Right cardiac atrium (tissue), 5 donors: ENCODE measurements at regions not wholly inside any gene's neighbourhood (a gene's known extent, or its start where the extent isn't known, plus 50 kb on each side); places are given as distances from the start of the nearest gene placed in this dataset.
"Not testable (repeated sequence)": the region's sequence is repeated elsewhere in the genome, so short reads cannot be mapped to it uniquely, and the experiment has no call there.

ENCODE experiments used
- ATAC-seq, 2 donors: fragments of 200-7000 bp; cut with Tn5 transposase; one replicate each; pipeline versions ENCODE4 v1.8.0 to v1.9.1; 2020; ENCODE audit warnings: moderate library complexity in 2 of 2, mild to moderate bottlenecking in 1 of 2
- DNase-seq, 3 donors: peaks; one replicate each; pipeline ENCODE4 v3.0.0-alpha.2; 2020
- H3K27ac ChIP-seq: one replicate; pipeline ENCODE4 v1.5.1; 2013; ENCODE audit warnings: mild to moderate bottlenecking, low read length, control low read depth, moderate library complexity
- H3K27me3 ChIP-seq: one replicate; pipeline ENCODE4 v1.6.1; 2013; ENCODE audit not compliant: control insufficient read depth, insufficient read depth
- H3K4me1 ChIP-seq: one replicate; pipeline ENCODE4 v1.6.1; 2013; ENCODE audit warnings: low read length; ENCODE audit not compliant: control insufficient read depth, insufficient read depth
- H3K4me3 ChIP-seq: one replicate; pipeline ENCODE4 v1.5.1; 2013; ENCODE audit warnings: low read length, control low read depth
- H3K9me3 ChIP-seq: one replicate; pipeline ENCODE4 v1.6.1; 2013; ENCODE audit warnings: low read length; ENCODE audit not compliant: control insufficient read depth
- WGBS: extraction: QIAGEN DNeasy Blood & Tissue Kit; methylation state at CpG from one replicate; pipeline ENCODE4 v1.1.7; 2013; 5-methylcytosine and 5-hydroxymethylcytosine counted together
- intact Hi-C, 4 donors: fragments of 100-400 bp; cut with DNase I; formaldehyde crosslinking; loops; one replicate each; pipeline versions ENCODE4 v1.11.0 to v1.14.0; 2022 to 2023
- donor health status: healthy with polysubstance abuse.
- donor health status: DM: no; HTN: yes; CAD: no.
- donor health status: DM: no; HTN: no; CAD: no.
- donor health status: DM: no; HTN: yes; CAD: no; lungs with severe emphysema.
- donor health status: DM: yes; HTN: yes; CAD: no.

DNA sequence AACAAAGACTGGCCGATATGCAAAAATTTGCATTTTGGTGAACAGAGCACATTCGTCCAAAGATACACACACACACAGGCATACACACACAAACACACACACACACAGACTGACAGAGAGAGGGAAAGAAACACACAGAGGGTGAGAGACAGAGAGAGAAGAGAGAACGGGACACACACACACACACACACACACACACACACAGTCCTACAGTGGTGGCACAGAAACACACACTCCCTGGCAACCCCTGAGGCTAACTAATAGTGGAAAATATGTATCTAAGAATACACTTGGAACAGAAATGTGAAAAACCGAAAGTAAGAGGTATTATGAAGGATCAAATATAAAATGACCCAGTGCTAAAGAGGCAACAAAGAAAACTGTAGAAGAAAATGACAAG is 919.9 kb upstream of the DEFB115 start:
- 61% methylated on average over 4 of the region's 4 CpGs for WGBS
- ATAC-seq, DNase-seq, H3K4me1 ChIP-seq, H3K4me3 ChIP-seq, intact Hi-C loops, H3K27me3 ChIP-seq, H3K27ac ChIP-seq, H3K9me3 ChIP-seq: not testable (repeated sequence)

DNA sequence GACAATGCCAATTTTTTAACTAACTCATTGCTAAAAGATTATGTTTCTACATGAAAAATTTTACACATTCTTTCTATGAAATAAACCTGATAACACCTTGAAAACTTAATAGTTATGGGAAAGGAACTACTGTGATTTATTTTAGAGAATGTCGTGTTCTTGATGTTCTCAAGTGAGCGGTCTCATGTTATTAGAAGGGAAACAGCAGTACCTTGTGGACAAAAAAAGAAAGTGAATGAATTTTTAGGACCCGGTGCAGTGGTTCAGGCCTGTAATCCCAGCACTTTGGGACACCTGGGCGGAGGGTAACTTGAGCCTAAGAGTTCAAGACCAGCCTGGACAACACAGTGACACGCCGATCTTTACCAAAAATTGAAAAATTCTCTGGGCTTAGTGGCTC is 908.5 kb upstream of the DEFB115 start:
- H3K9me3 ChIP-seq, H3K27me3 ChIP-seq, H3K4me3 ChIP-seq, intact Hi-C loops, H3K27ac ChIP-seq, ATAC-seq, H3K4me1 ChIP-seq, DNase-seq: not testable (repeated sequence)
- WGBS = 50% methylated on average over 6 of the region's 6 CpGs

DNA sequence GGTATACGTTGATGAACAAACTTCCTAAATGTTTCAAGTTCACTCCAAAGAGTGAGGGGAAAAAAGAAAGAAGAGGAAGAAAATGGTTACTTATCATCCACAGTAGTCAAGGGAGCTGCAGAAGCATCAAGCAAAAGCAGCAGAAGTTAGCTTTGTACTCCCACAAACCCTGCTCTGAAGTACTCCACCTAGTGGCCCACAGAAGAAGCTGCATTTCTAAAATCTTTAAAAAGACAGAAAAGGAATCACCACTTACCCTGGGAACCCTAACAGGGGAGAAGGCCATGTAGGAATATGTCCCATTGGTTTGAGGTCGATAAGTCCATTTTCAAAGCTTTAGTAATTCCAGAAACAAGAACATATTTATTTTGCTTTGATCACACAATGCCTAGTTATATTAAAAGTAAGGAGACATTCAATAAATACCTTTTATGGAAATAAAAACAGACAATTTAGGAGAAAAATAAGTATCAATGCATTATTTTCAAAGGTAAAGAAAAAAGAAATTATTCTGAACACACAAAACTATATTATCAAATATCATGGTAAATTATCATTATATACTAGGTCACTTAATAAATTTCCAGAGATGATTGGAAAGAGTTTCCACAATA is 900.5 kb upstream of the DEFB115 start:
- H3K4me3 ChIP-seq, H3K27me3 ChIP-seq, DNase-seq, H3K4me1 ChIP-seq, ATAC-seq, intact Hi-C loops, H3K27ac ChIP-seq, H3K9me3 ChIP-seq: not testable (repeated sequence)
- WGBS = 14% methylated on average over 2 of the region's 2 CpGs

DNA sequence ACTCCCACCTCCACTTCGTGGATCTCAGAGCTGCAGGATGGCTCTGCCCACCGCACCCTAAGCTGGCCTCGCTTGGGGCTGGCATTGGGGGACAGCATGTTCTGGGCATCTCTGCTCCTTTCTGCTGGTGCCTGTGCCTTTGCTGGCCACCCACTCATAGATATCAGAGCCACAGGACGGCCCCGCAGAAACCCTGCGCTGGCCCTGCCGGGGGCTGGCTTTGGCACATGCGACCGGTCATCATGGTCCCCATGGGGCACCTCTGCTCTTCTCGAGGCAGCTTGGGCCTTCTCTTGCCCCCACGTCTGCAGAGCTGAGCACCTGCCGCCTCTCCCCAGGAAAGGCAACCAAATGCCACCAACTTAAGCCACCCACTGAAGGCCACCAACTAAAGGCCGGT is 895.7 kb upstream of the DEFB115 start:
- H3K4me3 ChIP-seq, H3K4me1 ChIP-seq, intact Hi-C loops, H3K27me3 ChIP-seq, H3K27ac ChIP-seq, ATAC-seq, DNase-seq, H3K9me3 ChIP-seq: not testable (repeated sequence)
- 84% methylated on average over 13 of the region's 13 CpGs for WGBS

DNA sequence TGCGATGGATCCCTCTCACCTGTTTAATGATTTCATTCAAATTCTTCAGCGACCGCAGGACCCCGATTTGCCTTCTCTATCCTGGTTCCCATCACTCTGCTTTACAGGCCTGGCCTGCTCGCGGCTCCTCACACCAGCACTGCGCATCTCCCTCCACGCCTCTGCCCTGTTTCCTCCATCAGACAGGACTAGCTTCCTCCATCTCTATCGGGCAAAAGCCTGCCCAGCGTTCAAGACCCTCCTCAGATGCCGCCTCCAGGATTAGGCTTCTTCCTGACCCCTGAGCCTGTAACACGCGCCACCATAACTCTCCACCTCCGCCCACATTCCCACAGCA is 881.1 kb upstream of the DEFB115 start:
- intact Hi-C loops, H3K27ac ChIP-seq, H3K27me3 ChIP-seq, ATAC-seq, H3K4me1 ChIP-seq, H3K9me3 ChIP-seq, DNase-seq: not testable (repeated sequence)
- WGBS = 67% methylated on average over 14 of the region's 14 CpGs
- peak overlapping the region; percentile 80 for H3K4me3 ChIP-seq

DNA sequence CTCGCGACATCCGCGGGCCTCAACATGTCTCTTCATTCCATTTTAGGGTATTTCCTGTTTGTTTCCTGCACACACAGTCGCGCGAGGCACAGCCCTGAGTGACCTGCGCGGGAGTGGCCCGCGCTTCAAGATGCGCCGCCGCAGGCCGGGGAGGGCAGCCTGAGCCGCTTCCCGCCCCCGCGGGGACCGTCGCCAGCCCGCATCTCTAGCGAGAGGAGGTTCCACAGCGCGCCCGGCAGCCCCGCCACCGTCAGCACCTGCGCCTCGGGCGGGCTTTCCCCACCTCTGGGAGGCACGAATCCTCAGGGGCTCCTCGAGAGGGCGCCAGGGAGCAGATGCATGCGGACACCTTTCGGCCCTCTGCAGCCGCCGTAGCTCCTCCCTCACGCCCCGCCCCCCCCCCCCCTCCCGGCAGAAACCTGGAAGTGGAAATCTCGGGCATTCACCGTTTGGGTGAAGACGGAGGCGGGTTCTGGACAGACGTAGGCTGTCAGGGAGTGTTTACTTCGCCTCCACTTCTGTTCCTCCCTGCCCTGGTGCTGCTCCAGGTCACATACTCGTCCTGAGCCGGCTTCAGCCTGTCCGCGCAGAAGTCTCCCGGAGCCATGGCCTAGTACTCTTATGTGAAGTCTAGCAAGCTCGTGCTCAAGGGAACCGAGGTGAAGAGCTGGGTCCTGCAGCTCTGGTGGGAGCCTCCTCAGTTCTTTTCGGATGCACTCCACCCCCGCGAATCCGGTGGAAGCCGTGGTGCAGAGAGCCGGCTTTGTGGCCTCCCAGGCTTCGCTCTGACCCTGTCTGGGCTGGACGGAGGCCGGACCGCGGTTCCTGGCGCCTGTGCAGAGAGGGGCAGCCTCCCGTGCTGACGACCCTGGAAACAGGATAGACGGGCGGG is 880.5 kb upstream of the DEFB115 start:
- peak; percentile 75 to 94 (median 93) for DNase-seq
- peak; percentile 91 to 93 for ATAC-seq
- no peaks in the 10 kb centered on the region for H3K4me1 ChIP-seq
- intact Hi-C loops = no loop called here
- peak overlapping the region; percentile 94 for H3K27ac ChIP-seq
- 9% methylated on average over 70 of the region's 70 CpGs for WGBS
- no peaks in the 10 kb centered on the region for H3K9me3 ChIP-seq
- peak overlapping the region; percentile 80 for H3K4me3 ChIP-seq
- H3K27me3 ChIP-seq = no peaks in the 10 kb centered on the region

DNA sequence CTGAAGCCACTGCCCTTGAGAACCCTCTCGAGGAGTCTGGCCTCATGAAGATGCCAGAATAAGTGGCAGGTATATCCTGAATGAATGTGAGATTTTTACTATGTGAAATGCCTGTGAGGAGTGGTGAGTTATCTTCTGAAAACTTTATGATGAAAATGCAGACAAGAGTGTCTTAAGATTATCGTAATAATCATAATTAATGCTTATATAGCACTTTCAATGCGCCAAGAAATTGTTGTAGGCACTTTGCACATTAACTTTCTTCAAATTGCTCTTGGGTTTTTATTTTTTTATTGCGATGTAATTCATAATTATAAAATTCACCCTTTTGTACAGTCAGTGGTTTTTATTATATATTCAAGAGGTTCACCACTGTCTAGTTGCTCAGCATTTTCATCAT is 879.1 kb upstream of the DEFB115 start:
- WGBS = 81% methylated on average over 4 of the region's 4 CpGs
- H3K9me3 ChIP-seq, intact Hi-C loops, ATAC-seq, H3K4me3 ChIP-seq, H3K4me1 ChIP-seq, DNase-seq, H3K27me3 ChIP-seq, H3K27ac ChIP-seq: not testable (repeated sequence)

DNA sequence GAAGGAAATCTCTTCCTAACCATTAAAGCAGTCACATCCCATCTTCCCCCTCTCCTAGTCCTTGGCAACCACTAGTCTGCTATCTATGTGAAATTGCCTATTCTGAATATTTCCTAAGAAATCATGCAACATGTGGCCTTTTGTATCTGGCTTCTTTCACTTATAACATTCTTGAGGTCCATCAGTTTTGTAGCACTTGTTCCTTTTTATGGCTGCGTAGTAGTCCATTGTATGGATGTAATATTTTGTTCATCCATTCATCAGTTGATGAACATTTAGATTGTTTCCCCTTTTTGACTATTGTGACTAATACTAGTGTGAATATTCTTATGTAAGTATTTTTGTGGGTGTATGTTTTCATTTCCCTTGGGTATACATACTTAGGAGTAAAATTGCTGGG is 878.7 kb upstream of the DEFB115 start:
- WGBS = 98% methylated on average over 1 of the region's 1 CpG
- DNase-seq, ATAC-seq, H3K27me3 ChIP-seq, H3K9me3 ChIP-seq, intact Hi-C loops, H3K4me1 ChIP-seq, H3K4me3 ChIP-seq, H3K27ac ChIP-seq: not testable (repeated sequence)

DNA sequence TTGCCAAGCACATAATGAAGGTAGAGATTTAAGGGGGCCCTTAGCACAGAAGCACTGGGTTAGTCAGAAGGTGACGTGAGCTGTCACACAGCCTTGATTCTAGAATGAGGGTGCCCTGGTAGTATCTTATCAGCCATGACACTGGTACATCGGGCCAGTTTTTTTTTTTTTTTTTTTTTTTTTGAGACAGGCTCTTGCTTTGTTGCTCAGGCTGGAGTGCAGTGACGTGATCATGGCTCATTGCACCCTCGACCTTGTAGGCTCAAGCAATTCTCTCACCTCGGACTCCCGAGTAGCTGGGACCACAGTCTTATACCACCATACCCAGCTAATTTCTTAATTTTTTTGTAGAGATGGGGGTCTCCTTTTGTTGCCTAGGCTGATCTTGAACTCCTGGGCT is 872.6 kb upstream of the DEFB115 start:
- H3K27ac ChIP-seq, H3K27me3 ChIP-seq, ATAC-seq, H3K9me3 ChIP-seq, intact Hi-C loops, H3K4me3 ChIP-seq, H3K4me1 ChIP-seq, DNase-seq: not testable (repeated sequence)
- 56% methylated on average over 6 of the region's 6 CpGs for WGBS

DNA sequence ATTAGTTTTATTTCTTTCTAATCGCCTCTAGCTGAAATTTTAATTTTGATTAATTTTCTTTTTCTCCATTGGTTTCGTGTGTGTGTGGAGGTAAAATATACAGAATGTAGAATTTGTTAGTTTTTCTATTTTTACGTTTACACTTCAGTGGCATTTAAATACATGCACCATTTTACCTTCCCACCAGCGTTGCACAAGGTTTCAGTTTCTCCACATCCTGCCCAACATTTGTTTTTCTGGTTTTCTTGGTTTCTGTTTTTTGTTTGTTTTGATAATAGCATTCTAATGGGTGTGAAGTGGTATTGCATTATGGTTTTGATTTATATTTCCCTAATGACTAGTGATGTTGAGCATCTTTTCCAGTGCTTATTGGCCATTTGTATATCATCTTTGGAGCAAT is 871.4 kb upstream of the DEFB115 start:
- H3K4me3 ChIP-seq, DNase-seq, intact Hi-C loops, H3K9me3 ChIP-seq, H3K4me1 ChIP-seq, ATAC-seq, H3K27ac ChIP-seq, H3K27me3 ChIP-seq: not testable (repeated sequence)
- WGBS = 90% methylated on average over 4 of the region's 4 CpGs

DNA sequence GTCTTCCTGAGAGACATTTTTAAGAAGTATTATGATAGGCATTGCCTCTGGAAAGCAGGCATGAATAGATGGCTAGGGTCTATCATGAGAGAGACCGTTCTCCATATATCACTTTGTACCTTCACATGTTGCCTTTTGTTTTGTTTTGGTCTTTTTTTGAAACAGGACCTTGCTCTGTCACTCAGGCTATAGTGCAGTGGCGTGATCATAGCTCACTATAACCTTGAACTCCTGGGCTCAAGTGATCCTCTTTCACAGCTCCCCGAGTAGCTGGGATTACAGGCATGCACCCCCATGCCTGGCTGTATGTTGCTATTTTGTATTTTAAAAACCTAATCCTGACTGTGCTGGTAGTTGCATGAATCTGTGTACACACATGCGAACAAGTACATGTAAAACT is 869.6 kb upstream of the DEFB115 start:
- H3K4me1 ChIP-seq, DNase-seq, ATAC-seq, H3K9me3 ChIP-seq, H3K4me3 ChIP-seq, H3K27me3 ChIP-seq, H3K27ac ChIP-seq, intact Hi-C loops: not testable (repeated sequence)
- 98% methylated on average over 4 of the region's 4 CpGs for WGBS
